HG02970 (cell line): ENCODE measurements at regions not wholly inside any gene's neighbourhood (a gene's known extent, or its start where the extent isn't known, plus 50 kb on each side); places are given as distances from the start of the nearest gene placed in this dataset.

Source experiments
- ATAC-seq: cut with Tn5 transposase; IDR thresholded peaks from one replicate; pipeline ENCODE4 v1.9.1; 2021; ENCODE audit warnings: mild to moderate bottlenecking, moderate library complexity, moderate number of reproducible peaks; ENCODE audit not compliant: unreplicated experiment, low FRiP score

GRCh38 chr11:28673691-28674432 is 565.7 kb downstream of the METTL15 start:
- no peak for ATAC-seq

DNA sequence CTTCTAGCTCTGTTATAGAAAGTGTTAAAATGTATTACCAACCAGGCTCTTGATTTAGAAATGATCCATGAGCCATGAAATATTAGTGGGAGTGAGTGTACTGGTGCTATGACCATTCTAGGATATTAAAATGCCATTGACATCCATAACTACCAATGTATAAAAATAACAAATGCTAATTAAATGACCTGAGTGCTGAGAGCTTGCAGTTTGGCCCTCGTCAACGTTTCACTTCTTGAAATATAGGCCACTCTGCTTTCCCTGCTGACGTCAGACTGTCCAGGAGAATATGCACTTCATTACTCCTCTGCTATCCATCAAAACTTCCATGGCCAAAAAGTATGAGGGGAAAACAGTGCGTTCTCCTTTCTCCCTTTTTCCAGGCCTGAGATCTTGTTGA is 563.1 kb downstream of the METTL15 start:
- ATAC-seq: no peak

DNA sequence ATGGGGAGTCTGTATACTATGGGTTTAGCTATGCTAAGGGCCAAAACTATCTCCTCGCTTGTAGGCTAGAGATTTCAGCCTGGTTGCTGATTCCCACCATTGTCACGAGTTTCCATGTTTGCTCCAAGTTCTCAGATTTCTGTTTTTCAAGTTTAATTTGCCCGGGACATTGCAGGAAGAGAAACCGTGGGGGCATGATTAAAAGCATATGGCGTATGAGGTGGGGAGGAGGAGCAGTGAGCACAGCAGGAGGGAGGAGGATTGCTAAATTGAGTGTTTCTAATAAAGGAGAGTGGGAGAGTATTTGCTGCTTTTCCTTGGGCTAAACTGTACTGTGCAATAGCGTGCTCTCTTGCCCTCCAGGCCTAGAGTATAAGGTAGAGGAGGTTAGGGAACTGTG is 558.4 kb downstream of the METTL15 start:
- no peak for ATAC-seq

DNA sequence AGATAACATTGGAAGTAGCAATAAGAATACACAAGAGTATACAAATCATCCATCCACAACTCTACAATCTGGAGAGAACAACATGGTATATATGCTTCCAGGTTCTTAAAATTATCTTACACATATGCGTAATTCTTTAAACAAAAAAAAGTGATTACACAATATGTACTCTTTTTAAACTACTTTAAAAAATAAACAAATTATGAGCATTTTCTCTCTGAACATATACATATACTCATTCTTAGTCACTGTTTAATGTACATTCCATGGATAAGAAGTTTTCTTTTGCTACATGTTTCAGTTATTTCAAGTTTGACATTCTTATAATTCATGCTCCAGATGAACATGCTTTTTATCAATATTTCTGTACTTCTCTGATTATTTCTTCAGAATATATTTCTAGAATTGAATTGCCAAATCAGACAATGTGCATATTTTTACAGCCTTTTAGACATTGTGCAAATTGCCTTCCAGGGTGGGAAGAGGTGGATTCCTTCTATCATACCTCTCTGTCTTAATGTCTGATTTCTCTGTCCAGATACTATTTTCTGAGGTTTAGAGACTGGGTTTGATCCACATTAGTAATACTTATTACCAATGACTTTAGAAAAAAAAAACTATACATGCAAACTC is 551.6 kb downstream of the METTL15 start:
- ATAC-seq: no peak

DNA sequence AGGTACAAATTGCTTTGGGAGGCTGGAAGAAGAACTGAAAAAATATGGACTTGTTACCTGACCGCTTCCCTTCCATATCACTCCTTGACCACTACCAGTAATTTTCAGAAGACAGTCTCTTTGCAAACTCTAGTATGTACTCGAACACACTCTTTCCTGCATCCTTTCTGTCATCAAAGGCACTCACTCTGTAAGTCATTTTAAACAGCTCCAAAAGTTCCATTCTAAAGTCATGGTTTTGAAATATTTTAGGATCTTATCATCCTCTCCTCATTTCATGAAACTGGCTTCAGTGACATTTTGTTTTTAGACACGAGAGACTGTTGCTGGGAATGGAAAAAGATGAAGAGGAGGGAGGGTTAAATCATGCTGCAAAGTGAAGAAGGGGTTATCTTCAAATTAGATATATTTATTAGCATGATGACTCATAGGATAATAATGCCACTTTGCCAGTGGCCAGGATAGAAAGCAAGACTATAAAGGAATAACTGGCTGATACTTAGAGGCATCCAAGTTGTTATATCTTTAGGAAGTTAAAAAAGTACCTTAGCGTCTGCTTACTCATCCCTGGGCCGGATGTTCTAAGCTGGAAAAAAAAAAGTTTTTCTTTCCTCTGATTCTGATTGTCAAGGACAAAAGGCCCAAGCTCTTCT is 549.3 kb downstream of the METTL15 start:
- no peak for ATAC-seq

DNA sequence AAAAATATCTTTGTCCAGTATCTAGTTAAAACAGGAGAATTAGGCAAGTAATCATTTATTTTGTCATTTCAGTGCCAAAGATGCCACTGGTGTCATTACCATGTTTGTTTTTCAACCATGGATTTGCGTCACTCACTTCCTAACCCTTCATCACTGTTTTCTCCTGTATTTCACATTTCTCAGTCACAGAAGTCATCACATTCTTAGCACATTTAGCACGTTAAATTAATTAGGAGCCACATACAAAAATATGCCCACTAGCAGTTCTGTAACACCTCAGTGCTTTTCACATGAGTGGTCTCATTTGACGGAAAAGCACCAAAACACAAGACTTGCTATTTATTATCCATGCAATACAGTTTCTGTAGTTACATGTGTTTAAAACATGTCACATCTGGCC is 546.0 kb downstream of the METTL15 start:
- ATAC-seq: no peak

GRCh38 chr11:28649922-28650321 is 541.7 kb downstream of the METTL15 start:
- ATAC-seq: no peak

DNA sequence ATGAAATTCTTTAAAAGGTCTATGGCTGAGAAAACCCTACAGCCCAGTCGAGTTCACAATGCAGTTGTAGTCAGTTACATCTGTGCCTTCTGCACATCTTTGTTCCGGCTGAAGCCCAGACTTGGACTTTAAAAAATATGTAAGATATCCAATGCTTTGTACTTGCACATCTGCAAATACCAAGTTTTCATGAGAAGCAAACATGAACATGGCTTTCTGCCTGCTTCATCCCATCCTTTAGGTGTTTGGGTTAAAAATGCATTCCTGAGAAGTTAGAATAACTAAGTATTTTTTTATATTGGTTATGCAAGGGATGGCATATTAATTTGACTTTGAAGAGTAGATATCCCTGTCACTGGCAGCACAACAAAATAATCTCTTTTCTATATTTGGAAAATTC is 528.4 kb downstream of the METTL15 start:
- no peak for ATAC-seq

- ATAC-seq: no peak
Measured at GRCh38 chr11:28636033-28636432, 527.8 kb downstream of the METTL15 start.

DNA sequence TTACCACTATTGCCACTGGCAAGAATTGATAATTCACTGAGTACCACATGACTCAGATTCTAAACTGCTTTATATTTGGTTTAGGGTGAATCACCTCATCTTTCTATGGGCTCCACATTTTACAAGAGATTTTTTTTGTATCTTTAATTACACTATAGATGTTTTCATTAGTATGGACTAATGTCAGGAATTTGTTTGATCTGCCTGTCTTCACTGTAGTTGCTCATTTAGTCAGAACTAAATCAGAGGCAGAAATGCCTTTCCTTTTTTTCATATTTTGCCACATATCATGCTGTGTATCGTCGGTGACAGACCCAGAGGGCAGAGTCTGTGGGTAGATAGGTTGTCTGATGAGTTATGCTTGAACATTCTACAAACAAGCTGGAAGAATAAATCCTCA is 524.1 kb downstream of the METTL15 start:
- no peak for ATAC-seq

GRCh38 chr11:28631148-28631547 is 523.0 kb downstream of the METTL15 start:
- ATAC-seq: no peak

- no peak for ATAC-seq
Measured at GRCh38 chr11:28629235-28629634, 521.0 kb downstream of the METTL15 start.

GRCh38 chr11:28628412-28628811 is 520.2 kb downstream of the METTL15 start:
- ATAC-seq: no peak

GRCh38 chr11:28627690-28628255 is 519.6 kb downstream of the METTL15 start:
- ATAC-seq: no peak

GRCh38 chr11:28625532-28625931 is 517.3 kb downstream of the METTL15 start:
- ATAC-seq: no peak

- ATAC-seq: no peak
Measured at GRCh38 chr11:28621753-28622152, 513.6 kb downstream of the METTL15 start.

DNA sequence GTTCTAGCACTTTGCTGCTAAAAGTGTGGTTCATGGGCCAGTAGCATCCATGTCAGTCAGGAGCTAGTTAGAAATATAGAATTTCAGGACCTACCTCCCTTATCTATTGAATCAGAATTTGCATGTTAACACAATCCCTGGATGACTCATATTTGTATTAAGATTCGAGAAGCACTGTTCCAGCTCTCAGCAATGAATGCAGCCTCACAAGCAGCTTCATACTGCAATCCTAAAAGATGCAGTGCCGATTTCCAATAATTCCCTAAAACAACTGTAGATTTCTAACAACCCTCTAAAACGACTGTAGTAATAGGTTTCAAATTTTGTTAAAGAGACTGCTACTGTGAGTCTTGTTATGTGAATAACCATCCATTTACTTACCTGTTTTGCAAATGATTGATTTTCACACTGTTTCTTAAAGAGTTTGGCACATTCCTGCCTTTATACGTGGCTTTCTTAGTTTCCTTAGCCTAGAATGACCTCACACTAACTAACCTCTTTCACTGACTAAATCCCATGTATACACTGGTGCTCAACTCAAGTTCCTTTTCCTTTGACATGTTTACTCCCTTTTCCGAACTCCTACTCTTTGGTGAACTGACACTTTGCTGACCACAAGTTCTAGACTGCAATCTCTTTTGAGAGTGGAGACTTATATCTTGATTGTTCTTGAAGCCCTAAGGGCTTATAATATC is 511.8 kb downstream of the METTL15 start:
- ATAC-seq: no peak

GRCh38 chr11:28618416-28618815 is 510.2 kb downstream of the METTL15 start:
- ATAC-seq: no peak

- ATAC-seq: no peak
Measured at GRCh38 chr11:28616160-28616965, 508.2 kb downstream of the METTL15 start.

DNA sequence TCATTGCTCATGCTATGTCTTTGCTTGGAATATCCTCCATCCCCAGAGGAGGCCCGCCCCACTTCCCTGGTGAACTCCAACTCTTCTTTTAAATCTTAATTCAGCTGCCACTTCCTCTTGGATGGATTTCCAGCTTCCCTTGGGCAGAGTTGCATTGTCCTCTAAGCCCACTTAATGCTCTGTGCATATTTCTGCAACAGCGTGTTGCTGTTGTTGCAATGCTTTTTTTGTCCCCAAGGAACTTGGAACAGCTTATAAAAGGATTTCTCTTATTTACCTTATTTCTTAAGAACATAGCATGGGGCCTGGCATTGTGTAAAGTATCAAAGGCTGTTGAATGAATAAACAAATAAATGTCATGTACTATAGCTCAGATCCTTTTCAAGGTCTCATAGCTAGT is 507.4 kb downstream of the METTL15 start:
- no peak for ATAC-seq
